Lower lobe of right lung (tissue), 2 donors: ENCODE measurements at regions not wholly inside any gene's neighbourhood (a gene's known extent, or its start where the extent isn't known, plus 50 kb on each side); places are given as distances from the start of the nearest gene placed in this dataset.
A peak's percentile ranks its signal among the peaks of the same experiment; 100 is the strongest.
"Not testable (repeated sequence)": the region's sequence is repeated elsewhere in the genome, so short reads cannot be mapped to it uniquely, and the experiment has no call there.

Source experiments
- ATAC-seq, 2 donors: fragments of 200-7000 bp; cut with Tn5 transposase; one replicate each; pipeline ENCODE4 v1.9.1; 2020 to 2022; ENCODE audit warnings: mild to moderate bottlenecking in 2 of 2, moderate library complexity in 2 of 2
- DNase-seq: peaks from one replicate; pipeline ENCODE4 v3.0.0-alpha.2; 2020
- H3K27ac ChIP-seq: fragments of 200-600 bp; one replicate; pipeline ENCODE4 v1.8.0; 2022
- H3K27me3 ChIP-seq: fragments of 200-600 bp; one replicate; pipeline ENCODE4 v1.8.0; 2022; ENCODE audit warnings: low read depth
- H3K36me3 ChIP-seq: fragments of 200-600 bp; one replicate; pipeline ENCODE4 v1.8.0; 2022; ENCODE audit warnings: mild to moderate bottlenecking
- H3K4me1 ChIP-seq: fragments of 200-600 bp; one replicate; pipeline ENCODE4 v1.8.0; 2022
- H3K4me3 ChIP-seq: fragments of 200-600 bp; one replicate; pipeline ENCODE4 v1.8.0; 2022; ENCODE audit warnings: mild to moderate bottlenecking
- H3K9me3 ChIP-seq: fragments of 200-600 bp; one replicate; pipeline ENCODE4 v1.8.0; 2022
- intact Hi-C: fragments of 100-400 bp; cut with DNase I; formaldehyde crosslinking; loops from one replicate; pipeline ENCODE4 v1.11.0; 2022
- TF ChIP-seq, protein P1 (sequence below): fragments of 200-600 bp; IDR thresholded peaks from one replicate; pipeline ENCODE4 v1.8.0; 2022; ENCODE audit warnings: antibody characterized with exemption, mild to moderate bottlenecking
- donor health status: DM: no; HTN: yes; CAD: no; lungs with severe emphysema.

DNA sequence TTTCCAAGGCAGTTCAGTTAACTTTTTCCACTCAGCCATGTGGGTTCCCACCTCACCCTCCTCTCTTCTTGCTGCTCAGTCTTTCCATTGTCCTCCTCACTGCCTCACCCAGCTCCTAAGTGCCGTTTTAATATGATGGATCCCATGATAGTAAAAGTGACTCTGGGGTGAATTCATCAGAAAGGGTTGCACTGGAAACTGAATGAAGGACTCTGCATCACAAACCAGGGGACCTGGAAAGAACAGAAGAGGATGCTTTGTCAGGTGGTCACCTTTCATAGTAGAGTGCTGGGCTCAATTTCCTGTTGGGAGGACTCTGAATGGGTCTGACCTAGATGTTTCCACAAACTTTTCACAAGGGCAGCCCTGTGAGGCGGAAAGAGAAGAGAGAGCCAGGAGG, 67.8 kb upstream of the SLC8A3 start:
- ATAC-seq, result no peak
- intact Hi-C loops, result no loop called here

GRCh38 chr14:70255071-70256057, 66.6 kb upstream of the SLC8A3 start:
- intact Hi-C loops, H3K4me1 ChIP-seq, H3K36me3 ChIP-seq, H3K4me3 ChIP-seq, H3K27ac ChIP-seq, ATAC-seq, H3K9me3 ChIP-seq: not testable (repeated sequence)
- DNase-seq, result peak; percentile 42
- H3K27me3 ChIP-seq, result peaks cover 33% of the 10 kb centered on the region

More for the DNA sequence above, 67.8 kb upstream of the SLC8A3 start:
- H3K27me3 ChIP-seq, result peaks cover 33% of the 10 kb centered on the region
- H3K4me3 ChIP-seq, result no peak overlapping the region
- TF ChIP-seq, protein P1, sequence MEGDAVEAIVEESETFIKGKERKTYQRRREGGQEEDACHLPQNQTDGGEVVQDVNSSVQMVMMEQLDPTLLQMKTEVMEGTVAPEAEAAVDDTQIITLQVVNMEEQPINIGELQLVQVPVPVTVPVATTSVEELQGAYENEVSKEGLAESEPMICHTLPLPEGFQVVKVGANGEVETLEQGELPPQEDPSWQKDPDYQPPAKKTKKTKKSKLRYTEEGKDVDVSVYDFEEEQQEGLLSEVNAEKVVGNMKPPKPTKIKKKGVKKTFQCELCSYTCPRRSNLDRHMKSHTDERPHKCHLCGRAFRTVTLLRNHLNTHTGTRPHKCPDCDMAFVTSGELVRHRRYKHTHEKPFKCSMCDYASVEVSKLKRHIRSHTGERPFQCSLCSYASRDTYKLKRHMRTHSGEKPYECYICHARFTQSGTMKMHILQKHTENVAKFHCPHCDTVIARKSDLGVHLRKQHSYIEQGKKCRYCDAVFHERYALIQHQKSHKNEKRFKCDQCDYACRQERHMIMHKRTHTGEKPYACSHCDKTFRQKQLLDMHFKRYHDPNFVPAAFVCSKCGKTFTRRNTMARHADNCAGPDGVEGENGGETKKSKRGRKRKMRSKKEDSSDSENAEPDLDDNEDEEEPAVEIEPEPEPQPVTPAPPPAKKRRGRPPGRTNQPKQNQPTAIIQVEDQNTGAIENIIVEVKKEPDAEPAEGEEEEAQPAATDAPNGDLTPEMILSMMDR, result no peak
- H3K27ac ChIP-seq, result no peak overlapping the region
- no peaks in the 10 kb centered on the region for H3K4me1 ChIP-seq
- no peaks in the 10 kb centered on the region for H3K9me3 ChIP-seq
- H3K36me3 ChIP-seq, result no peaks in the 10 kb centered on the region
- DNase-seq, result no peak

GRCh38 chr14:70254476-70254961, 65.8 kb upstream of the SLC8A3 start:
- no peaks in the 10 kb centered on the region for H3K9me3 ChIP-seq
- TF ChIP-seq, protein P1, result no peak
- H3K4me1 ChIP-seq, result no peaks in the 10 kb centered on the region
- H3K36me3 ChIP-seq, result no peaks in the 10 kb centered on the region
- DNase-seq (peak; percentile 65), ATAC-seq (peak; percentile 76 to 85)
- H3K27me3 ChIP-seq, result peaks cover 33% of the 10 kb centered on the region
- intact Hi-C loops, result no loop called here
- peak overlapping the region; percentile 50 for H3K4me3 ChIP-seq
- no peak overlapping the region for H3K27ac ChIP-seq

GRCh38 chr14:70253547-70253946, 64.8 kb upstream of the SLC8A3 start:
- intact Hi-C loops, H3K4me1 ChIP-seq, H3K9me3 ChIP-seq, H3K27ac ChIP-seq, ATAC-seq, DNase-seq, H3K4me3 ChIP-seq, H3K36me3 ChIP-seq: not testable (repeated sequence)
- peaks cover 33% of the 10 kb centered on the region for H3K27me3 ChIP-seq

DNA sequence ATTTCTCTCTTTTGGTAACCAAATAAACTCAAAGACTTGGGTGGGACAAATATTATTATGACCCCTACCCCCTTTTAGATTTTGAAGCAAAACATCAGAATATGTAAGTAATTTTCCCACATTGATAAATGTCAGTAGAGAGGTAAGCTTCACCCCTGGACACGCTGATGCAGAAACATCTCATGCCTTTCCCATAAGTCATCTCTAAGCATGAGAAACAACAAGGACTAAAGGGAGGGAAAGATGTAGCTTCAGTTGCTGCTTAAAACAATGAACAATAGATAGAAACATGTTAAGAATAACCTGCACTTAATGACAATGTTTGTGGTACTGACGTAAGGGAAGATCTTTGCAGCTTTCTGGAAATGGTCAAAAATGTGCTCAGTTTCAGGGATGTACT, 56.3 kb upstream of the SLC8A3 start:
- no peak for DNase-seq
- intact Hi-C loops, result no loop called here
- Histone ChIP-seq H3K27ac (no peak overlapping the region), H3K9me3 (no peaks in the 10 kb centered on the region), H3K27me3 (no peaks in the 10 kb centered on the region), H3K4me3 (no peak overlapping the region), H3K4me1 (no peaks in the 10 kb centered on the region), H3K36me3 (no peaks in the 10 kb centered on the region)
- TF ChIP-seq, protein P1, result no peak
- no peak for ATAC-seq

DNA sequence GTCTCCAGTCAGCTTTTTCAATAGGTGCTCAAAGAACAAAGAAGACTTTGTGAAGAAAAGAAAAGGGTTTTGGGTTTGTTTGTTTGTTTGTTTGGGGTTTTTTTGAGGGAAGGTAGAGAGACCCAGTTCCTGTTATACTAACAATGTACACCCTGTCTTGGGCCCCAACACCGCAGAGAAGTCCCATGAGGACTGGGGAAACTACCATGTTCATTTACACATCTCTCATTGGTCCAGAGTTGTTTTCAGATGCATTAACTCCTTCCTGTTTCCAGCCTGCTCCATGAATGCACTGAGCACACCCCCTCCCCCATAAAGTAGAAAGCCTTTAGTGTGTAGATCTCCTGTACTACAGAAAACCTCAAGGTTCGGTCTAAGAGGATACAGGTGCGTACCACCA, 51.1 kb upstream of the SLC8A3 start:
- H3K4me1 ChIP-seq, result no peaks in the 10 kb centered on the region
- no peaks in the 10 kb centered on the region for H3K27me3 ChIP-seq
- ATAC-seq (no peak), DNase-seq (no peak)
- H3K9me3 ChIP-seq, result no peaks in the 10 kb centered on the region
- no peak overlapping the region for H3K27ac ChIP-seq
- no peaks in the 10 kb centered on the region for H3K36me3 ChIP-seq
- H3K4me3 ChIP-seq, result no peak overlapping the region
- TF ChIP-seq, protein P1, result no peak
- intact Hi-C loops, result no loop called here

- ATAC-seq, intact Hi-C loops, DNase-seq, H3K4me1 ChIP-seq, H3K4me3 ChIP-seq, H3K9me3 ChIP-seq, H3K27me3 ChIP-seq, H3K36me3 ChIP-seq, H3K27ac ChIP-seq: not testable (repeated sequence)
Observed at GRCh38 chr14:70238635-70239034, 49.9 kb upstream of the SLC8A3 start.
